ENCODE measurements at regions not wholly inside any gene's neighbourhood (a gene's known extent, or its start where the extent isn't known, plus 50 kb on each side); places are given as distances from the start of the nearest gene placed in this dataset.

DNA sequence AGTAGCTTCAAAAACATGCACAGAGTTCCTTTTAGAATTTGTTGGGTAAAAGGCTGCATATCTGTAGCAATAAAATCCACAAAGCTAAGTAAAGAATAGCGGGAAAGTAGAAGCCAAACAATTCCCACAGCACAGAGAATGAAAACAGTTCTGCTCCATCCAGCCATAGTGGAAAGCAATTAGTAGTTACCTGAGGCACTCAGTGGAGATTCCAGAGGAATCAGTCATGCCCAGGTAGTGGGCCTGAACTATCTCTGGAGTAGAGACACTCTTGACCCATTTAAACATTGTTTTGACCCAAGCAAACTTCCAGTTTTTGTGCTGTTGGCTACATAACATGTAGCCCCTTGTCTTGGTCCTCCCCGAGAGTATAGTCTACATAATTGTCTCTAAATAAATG lies 559.5 kb upstream of the PTCHD4 start:
- no peak for TF ChIP-seq EZH2 (IDR thresholded peaks at IDR 0.05; ENCODE audit: insufficient read depth, poor library complexity, severe bottlenecking)
- no peak for TF ChIP-seq EZH2phosphoT487 (IDR thresholded peaks at IDR 0.05; ENCODE audit: insufficient read depth, low read depth)

Measured in GM23248 (cell line).